HG03066 (cell line): ENCODE measurements at regions not wholly inside any gene's neighbourhood (a gene's known extent, or its start where the extent isn't known, plus 50 kb on each side); places are given as distances from the start of the nearest gene placed in this dataset.
"Not testable (repeated sequence)": the region's sequence is repeated elsewhere in the genome, so short reads cannot be mapped to it uniquely, and the experiment has no call there.

ENCODE experiments used
- ATAC-seq: cut with Tn5 transposase; IDR thresholded peaks from one replicate; pipeline ENCODE4 v1.9.1; 2021; ENCODE audit warnings: low read depth; ENCODE audit not compliant: unreplicated experiment

- no peak for ATAC-seq
Observed at GRCh38 chr2:143939626-143940330, 580.1 kb downstream of the ZEB2 start.

GRCh38 chr2:143937723-143938350 is 582.1 kb downstream of the ZEB2 start:
- ATAC-seq = peak; percentile 15

- ATAC-seq = peak; percentile 62
Observed at GRCh38 chr2:143936848-143937722, 582.8 kb downstream of the ZEB2 start.

DNA sequence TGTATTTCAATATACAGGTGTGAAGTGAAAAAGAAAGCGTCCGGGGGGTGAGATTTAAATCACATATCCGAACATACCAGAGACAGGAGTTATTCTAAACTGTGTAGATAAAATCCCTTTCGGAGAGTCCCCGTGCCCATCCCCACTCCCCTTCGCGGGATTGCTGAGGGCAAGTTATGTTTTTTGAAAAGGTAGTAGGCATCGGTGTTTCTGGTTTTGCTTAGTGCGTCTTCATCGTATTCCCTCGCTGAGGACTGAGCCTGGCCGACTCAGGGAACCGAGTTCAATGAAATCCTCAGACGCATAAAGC is 583.4 kb downstream of the ZEB2 start:
- peak; percentile 25 for ATAC-seq

GRCh38 chr2:143935482-143935752 is 584.5 kb downstream of the ZEB2 start:
- no peak for ATAC-seq

- no peak for ATAC-seq
Observed at GRCh38 chr2:143934626-143935481, 585.1 kb downstream of the ZEB2 start.

- no peak for ATAC-seq
Observed at GRCh38 chr2:143933946-143934569, 585.9 kb downstream of the ZEB2 start.

- ATAC-seq = no peak
Observed at GRCh38 chr2:143930891-143931290, 589.0 kb downstream of the ZEB2 start.

DNA sequence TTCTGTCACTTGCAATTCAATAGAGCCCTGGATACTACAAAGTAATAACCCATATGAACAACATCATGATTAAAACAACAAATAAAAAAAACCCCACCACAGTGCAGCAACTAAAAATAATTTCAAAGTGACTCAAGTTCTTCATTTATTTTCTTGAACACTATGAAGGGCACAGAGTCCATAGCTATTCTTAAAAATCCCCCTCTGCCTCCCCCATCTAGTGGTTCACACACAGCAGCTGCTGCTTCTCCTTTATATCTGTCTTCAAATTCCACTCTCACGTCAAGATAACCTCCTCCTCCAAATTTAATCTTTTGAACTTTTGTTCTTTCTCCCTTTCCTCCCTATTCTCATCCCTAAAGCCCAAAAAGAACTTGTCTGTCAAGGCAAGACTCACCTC is 591.3 kb downstream of the ZEB2 start:
- no peak for ATAC-seq

GRCh38 chr2:143928184-143928583 is 591.7 kb downstream of the ZEB2 start:
- ATAC-seq = no peak

DNA sequence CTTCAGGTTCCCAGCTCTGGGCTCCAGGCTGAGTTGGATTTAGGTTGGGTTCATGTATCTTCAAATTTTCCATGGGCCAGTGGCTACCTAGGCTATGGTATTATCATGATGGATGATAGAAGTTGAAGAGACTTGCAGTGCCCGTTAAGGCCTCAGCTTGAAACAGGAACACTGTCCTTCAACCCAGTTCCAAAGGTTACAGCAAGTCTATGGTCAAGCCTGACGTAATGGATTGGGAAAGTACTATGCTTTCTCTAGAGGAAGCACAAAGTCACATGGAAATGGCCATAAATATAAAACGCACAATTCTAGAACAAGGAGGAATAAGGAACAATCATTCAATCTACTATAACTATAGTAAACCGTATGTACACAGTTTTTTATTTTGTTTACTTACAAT is 593.2 kb downstream of the ZEB2 start:
- no peak for ATAC-seq

DNA sequence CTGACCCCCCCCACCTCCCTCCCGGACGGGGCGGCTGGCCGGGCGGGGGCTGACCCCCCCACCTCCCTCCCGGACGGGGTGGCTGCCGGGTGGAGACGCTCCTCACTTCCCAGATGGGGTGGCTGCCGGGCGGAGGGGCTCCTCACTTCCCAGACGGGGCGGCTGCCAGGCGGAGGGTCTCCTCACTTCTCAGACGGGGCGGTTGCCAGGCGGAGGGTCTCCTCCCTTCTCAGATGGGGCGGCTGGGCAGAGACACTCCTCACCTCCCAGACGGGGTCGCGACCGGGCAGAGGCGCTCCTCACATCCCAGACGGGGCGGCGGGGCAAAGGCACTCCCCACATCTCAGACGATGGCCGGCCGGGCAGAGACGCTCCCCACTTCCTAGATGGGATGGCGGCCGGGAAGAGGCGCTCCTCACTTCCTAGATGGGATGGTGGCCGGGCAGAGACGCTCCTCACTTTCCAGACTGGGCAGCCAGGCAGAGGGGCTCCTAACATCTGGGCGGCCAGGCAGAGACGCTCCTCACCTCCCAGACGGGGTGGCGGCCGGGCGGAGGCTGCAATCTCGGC is 597.6 kb downstream of the ZEB2 start:
- not testable (repeated sequence) for ATAC-seq

- no peak for ATAC-seq
Observed at GRCh38 chr2:143918465-143918989, 601.4 kb downstream of the ZEB2 start.

GRCh38 chr2:143916781-143917180 is 603.1 kb downstream of the ZEB2 start:
- ATAC-seq = no peak

DNA sequence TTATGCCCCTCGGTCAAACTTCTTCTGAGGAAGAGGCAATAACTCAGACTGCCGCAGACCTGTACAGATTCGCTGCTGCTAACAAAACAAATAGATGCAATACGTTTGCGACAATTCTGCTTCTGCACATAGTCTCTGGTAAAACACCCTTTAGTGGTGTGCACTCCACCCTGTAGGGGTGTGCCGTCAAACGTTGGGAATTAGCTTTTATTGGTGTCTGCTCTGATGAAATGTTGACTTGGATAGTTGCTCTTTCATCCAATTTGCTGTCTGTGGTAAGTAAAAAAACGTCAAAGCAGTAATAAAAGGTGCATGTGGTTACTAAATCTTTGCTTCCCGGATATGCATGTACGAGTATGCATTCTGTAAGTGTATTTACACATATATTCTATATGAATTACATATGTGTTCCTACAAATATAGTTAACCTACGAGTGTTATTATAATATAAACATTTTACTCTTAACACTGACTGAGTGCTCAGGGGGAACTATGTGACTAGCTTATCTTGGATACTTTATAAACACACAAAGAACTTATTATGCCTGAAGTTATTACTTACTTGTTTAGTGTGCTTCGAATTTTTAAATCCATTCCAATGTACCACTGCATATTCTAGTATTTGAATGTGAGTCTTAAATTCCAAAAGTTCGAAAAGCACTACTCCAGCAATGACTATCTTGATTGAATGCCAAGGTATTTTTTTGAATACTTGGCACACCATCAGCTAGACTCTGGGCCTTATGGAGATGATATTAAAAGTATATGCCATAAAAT is 610.2 kb downstream of the ZEB2 start:
- no peak for ATAC-seq

DNA sequence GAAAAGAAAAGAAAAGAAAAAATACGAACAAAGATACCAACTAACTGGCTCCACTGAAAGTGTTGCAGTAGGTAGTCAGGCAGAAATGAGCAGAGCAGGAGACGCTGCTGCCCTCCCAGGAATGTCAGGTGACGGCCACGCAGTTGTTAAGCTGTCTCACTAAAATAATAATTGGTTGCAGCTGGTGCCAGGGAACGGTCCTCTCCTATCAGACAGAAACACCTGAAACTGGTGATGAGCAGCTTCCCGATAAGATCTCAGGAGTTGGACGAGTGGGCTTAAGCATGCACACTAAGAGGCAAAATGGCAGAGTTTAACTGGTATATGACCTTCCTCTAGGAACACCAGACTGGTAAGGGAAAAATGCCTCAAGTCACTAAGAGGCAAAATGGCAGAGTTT is 611.1 kb downstream of the ZEB2 start:
- no peak for ATAC-seq

DNA sequence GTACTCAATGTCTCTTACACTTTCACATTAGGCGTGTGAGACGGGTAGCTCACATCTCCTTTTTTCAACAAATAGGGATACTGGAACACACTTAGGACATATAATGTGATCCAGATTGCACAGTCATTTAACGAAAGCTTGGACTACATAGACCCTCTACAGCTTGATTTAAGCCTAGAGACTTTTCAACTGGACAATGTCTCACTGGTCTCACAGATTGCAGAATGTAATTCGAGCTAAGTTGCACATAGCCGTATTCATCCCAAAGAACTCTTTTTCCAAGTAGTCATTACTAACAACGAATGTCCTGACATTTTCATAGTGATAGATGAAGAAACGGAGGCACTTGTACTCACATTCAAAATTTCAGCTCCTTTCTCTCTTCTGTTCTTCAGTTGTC is 612.1 kb downstream of the ZEB2 start:
- no peak for ATAC-seq

- no peak for ATAC-seq
Observed at GRCh38 chr2:143906850-143907249, 613.1 kb downstream of the ZEB2 start.

- no peak for ATAC-seq
Observed at GRCh38 chr2:143905587-143905986, 614.3 kb downstream of the ZEB2 start.
